Caco-2 (cell line): ENCODE measurements at regions not wholly inside any gene's neighbourhood (a gene's known extent, or its start where the extent isn't known, plus 50 kb on each side); places are given as distances from the start of the nearest gene placed in this dataset.
A peak's percentile ranks its signal among the peaks of the same experiment; 100 is the strongest.

Source experiments
- BruUV-seq: library from RNA; stranded (reverse); fragments of 400-500 nt; replicated peaks from 2 replicates; lab custom pipeline; 2021; lab: Mats Ljungman, UMichigan
- CTCF ChIA-PET: fragments of 300-600 bp; sonication (Branson Sonifier 250); formaldehyde crosslinking; loops from one replicate; lab custom pipeline; 2022; ENCODE audit warnings: antibody characterized with exemption; lab: Charles Lee
- POLR2A ChIA-PET: fragments of 300-600 bp; sonication (Branson Sonifier 250); formaldehyde crosslinking; loops from one replicate; lab custom pipeline; 2022; ENCODE audit warnings: antibody characterized with exemption; lab: Charles Lee
- DNase-seq, 2 experiments: peaks; one replicate each; pipeline versions ENCODE4 v3.0.0 to v3.0.0-alpha.2; 2020 to 2022
- H3K27me3 ChIP-seq: replicated peaks from 2 replicates; pipeline ENCODE4 v1.6.0; 2011; ENCODE audit warnings: low read length; ENCODE audit not compliant: control insufficient read depth, insufficient read depth
- H3K36me3 ChIP-seq: 2 replicates; pipeline ENCODE4 v1.5.1; 2011; ENCODE audit warnings: low read length; ENCODE audit not compliant: control insufficient read depth, insufficient read depth
- H3K4me1 ChIP-seq: fragments of 250-450 bp; sonication (Bioruptor Pico); 2 replicates; pipeline ENCODE4 v1.5.1; 2020; ENCODE audit warnings: mild to moderate bottlenecking
- H3K4me3 ChIP-seq: 2 replicates; pipeline ENCODE4 v1.5.1; 2011; ENCODE audit warnings: low read depth, mild to moderate bottlenecking, control low read depth, low read length
- H3K9me3 ChIP-seq: fragments of 250-450 bp; sonication (Bioruptor Pico); 2 replicates; pipeline ENCODE4 v1.5.1; 2020; ENCODE audit warnings: mild to moderate bottlenecking, moderate library complexity
- H3K27ac Mint-ChIP-seq: one replicate; pipeline ENCODE4 v1.8.0; 2022; ENCODE audit warnings: mixed read lengths; ENCODE audit not compliant: unreplicated experiment
- H3K27me3 Mint-ChIP-seq: one replicate; pipeline ENCODE4 v1.8.0; 2022; ENCODE audit warnings: mixed read lengths; ENCODE audit not compliant: insufficient read depth, unreplicated experiment
- H3K36me3 Mint-ChIP-seq: one replicate; pipeline ENCODE4 v1.8.0; 2022; ENCODE audit warnings: mild to moderate bottlenecking, mixed read lengths; ENCODE audit not compliant: insufficient read depth, unreplicated experiment
- H3K4me1 Mint-ChIP-seq: one replicate; pipeline ENCODE4 v1.8.0; 2022; ENCODE audit warnings: low read depth, mixed read lengths; ENCODE audit not compliant: unreplicated experiment
- H3K4me3 Mint-ChIP-seq: one replicate; pipeline ENCODE4 v1.8.0; 2022; ENCODE audit warnings: mild to moderate bottlenecking, moderate library complexity, mixed read lengths; ENCODE audit not compliant: unreplicated experiment
- H3K9me3 Mint-ChIP-seq: one replicate; pipeline ENCODE4 v1.8.0; 2022; ENCODE audit warnings: mixed read lengths; ENCODE audit not compliant: unreplicated experiment
- intact Hi-C: fragments of 100-400 bp; cut with micrococcal nuclease; formaldehyde crosslinking; loops from one replicate; pipeline ENCODE4 v1.10.0; 2022; ENCODE audit not compliant: unreplicated experiment
- TF ChIP-seq, protein P1 (sequence below), 2 experiments: fragments of 200-600 bp in 1 of 2; IDR thresholded peaks; 1 replicate in 1 of 2; 2 replicates in 1 of 2; pipeline versions ENCODE4 v1.5.1 to v1.8.0; 2011 to 2022; ENCODE audit warnings: antibody characterized with exemption in 1 of 2, control low read depth in 1 of 2, inconsistent platforms in 1 of 2, low read depth in 1 of 2, low read length in 1 of 2, mild to moderate bottlenecking in 1 of 2, moderate library complexity in 1 of 2; ENCODE audit not compliant: insufficient read depth in 1 of 2, severe bottlenecking in 1 of 2, unreplicated experiment in 1 of 2

DNA sequence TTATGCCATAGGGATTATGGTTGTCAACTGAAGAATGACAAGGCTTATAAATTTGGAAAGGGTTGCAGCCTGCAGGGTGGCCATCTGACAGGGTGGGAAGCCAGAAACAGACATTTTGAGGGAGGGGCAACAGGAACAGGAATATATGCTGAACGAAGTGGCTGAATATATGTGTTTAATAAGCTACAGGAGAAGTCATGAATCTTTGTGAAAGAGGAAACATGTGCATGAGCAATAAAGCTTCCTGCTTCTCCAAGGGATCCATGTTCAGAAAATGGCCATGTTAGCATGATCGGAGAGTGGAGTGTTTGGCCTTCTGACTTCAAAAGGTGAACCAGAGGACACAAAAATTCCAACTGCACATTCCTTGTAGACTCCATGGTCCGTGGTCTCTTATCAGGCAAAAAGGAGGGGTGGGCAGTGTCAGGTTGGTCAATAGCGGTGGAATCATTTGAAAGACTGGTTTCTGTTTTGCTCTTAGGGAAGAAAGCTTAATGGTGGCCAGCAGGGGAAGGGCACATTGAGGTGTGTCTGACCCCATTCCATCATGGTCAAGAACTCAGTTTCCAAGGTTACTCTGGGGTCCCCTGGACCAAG lies 144.1 kb downstream of the SOCS6 start:
- Mint-ChIP-seq H3K36me3 (peaks cover 17% of the 10 kb centered on the region), H3K9me3 (no peaks in the 10 kb centered on the region), H3K27me3 (no peaks in the 10 kb centered on the region), H3K4me3 (peak overlapping the region; percentile 29), H3K27ac (peak overlapping the region; percentile 64), H3K4me1 (peaks cover 7% of the 10 kb centered on the region)
- TF ChIP-seq, protein P1, sequence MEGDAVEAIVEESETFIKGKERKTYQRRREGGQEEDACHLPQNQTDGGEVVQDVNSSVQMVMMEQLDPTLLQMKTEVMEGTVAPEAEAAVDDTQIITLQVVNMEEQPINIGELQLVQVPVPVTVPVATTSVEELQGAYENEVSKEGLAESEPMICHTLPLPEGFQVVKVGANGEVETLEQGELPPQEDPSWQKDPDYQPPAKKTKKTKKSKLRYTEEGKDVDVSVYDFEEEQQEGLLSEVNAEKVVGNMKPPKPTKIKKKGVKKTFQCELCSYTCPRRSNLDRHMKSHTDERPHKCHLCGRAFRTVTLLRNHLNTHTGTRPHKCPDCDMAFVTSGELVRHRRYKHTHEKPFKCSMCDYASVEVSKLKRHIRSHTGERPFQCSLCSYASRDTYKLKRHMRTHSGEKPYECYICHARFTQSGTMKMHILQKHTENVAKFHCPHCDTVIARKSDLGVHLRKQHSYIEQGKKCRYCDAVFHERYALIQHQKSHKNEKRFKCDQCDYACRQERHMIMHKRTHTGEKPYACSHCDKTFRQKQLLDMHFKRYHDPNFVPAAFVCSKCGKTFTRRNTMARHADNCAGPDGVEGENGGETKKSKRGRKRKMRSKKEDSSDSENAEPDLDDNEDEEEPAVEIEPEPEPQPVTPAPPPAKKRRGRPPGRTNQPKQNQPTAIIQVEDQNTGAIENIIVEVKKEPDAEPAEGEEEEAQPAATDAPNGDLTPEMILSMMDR (IDR thresholded peaks at IDR 0.05; ENCODE audit: insufficient read depth in 1 of 2, low read depth in 1 of 2, low read length in 1 of 2, severe bottlenecking in 1 of 2, unreplicated experiment in 1 of 2): no peak
- intact Hi-C loops: loop anchor here (5.0 kb wide), 3 partner anchors 101 to 141 kb away; no protein-coding TSS in a partner anchor
- Histone ChIP-seq H3K36me3 (no peaks in the 10 kb centered on the region), H3K27me3 (no peaks in the 10 kb centered on the region), H3K4me3 (no peak overlapping the region), H3K4me1 (peaks cover 53% of the 10 kb centered on the region), H3K9me3 (no peaks in the 10 kb centered on the region)
- peak; percentile 32 to 55 for DNase-seq
- ChIA-PET CTCF (interaction anchor here (0.6 to 2.0 kb wide), 3 partner anchors 48 to 142 kb away, joined by 3 to 5 read pairs (median 3); no protein-coding TSS in a partner anchor), POLR2A (no interaction called here)
- BruUV-seq: no TSS peak

DNA sequence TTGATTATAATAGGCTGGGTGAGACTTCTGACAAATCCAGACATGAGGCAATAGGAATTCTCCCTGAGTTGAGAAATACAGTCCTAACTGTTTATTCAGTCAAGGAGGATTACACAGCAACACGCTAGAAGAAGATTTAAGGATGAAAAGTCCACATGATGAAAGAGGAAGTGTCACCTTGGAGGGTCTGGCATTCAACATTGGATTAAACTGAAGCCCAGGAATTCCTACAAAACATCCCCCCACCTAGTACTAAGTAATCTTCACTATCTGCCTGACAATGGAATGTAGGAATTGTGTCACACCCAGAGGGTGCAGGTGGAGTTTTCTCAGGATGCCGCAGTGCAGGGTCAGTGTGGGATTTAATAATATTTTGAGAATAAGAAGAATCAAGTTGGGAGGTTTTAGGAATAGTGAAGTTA lies 142.4 kb downstream of the SOCS6 start:
- H3K4me3 Mint-ChIP-seq: peak overlapping the region; percentile 66
- no peak overlapping the region for H3K4me3 ChIP-seq
- ChIA-PET POLR2A (interaction anchor here (0.8 kb wide), 1 partner anchor 50 kb away, joined by 6 read pairs; no protein-coding TSS in a partner anchor), CTCF (no interaction called here)
- H3K9me3 ChIP-seq: no peaks in the 10 kb centered on the region
- H3K4me1 Mint-ChIP-seq: peaks cover 7% of the 10 kb centered on the region
- peak; percentile 71 to 76 for DNase-seq
- no peaks in the 10 kb centered on the region for H3K27me3 Mint-ChIP-seq
- TF ChIP-seq, protein P1 (IDR thresholded peaks at IDR 0.05; ENCODE audit: insufficient read depth in 1 of 2, low read depth in 1 of 2, low read length in 1 of 2, severe bottlenecking in 1 of 2, unreplicated experiment in 1 of 2): no peak
- intact Hi-C loops: loop anchor here (1.0 to 5.0 kb wide), 7 partner anchors 50 to 250 kb away; partner anchors contain the start of gene RTTN
- no TSS peak for BruUV-seq
- H3K36me3 Mint-ChIP-seq: peaks cover 17% of the 10 kb centered on the region
- H3K27ac Mint-ChIP-seq: peak overlapping the region; percentile 96
- peaks cover 54% of the 10 kb centered on the region for H3K4me1 ChIP-seq
- H3K36me3 ChIP-seq: no peaks in the 10 kb centered on the region
- H3K9me3 Mint-ChIP-seq: no peaks in the 10 kb centered on the region
- H3K27me3 ChIP-seq: no peaks in the 10 kb centered on the region

DNA sequence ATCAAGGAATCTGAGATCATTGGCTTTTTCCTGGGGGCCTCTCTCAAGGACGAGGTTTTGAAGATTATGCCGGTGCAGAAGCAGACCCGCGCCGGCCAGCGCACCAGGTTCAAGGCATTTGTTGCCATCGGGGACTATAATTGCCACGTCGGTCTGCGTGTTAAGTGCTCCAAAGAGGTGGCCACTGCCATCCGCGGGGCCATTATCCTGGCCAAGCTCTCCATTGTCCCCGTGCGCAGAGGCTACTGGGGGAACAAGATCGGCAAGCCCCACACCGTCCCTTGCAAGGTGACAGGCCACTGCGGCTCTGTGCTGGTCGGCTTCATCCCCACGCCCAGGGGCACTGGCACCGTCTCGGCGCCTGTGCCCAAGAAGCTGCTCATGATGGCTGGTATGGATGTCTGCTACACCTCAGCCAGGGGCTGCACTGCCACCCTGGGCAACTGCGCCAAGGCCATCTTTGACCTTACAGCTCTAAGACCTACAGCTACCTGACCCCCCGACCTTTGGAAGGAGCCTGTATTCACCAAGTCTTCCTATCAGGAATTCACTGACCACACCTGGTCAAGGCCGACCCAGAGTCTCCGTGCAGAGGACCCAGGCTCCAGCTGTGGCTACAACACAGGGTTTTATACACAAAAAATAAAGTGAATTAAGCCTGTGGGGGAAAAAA lies 141.8 kb downstream of the SOCS6 start:
- ChIA-PET POLR2A (interaction anchor here (0.8 kb wide), 1 partner anchor 50 kb away, joined by 6 read pairs; no protein-coding TSS in a partner anchor), CTCF (no interaction called here)
- Mint-ChIP-seq H3K27ac (peak overlapping the region; percentile 96), H3K27me3 (no peaks in the 10 kb centered on the region), H3K4me1 (peaks cover 7% of the 10 kb centered on the region), H3K36me3 (peaks cover 17% of the 10 kb centered on the region), H3K4me3 (peak overlapping the region; percentile 66), H3K9me3 (no peaks in the 10 kb centered on the region)
- H3K27me3 ChIP-seq: no peaks in the 10 kb centered on the region
- TF ChIP-seq, protein P1 (IDR thresholded peaks at IDR 0.05; ENCODE audit: insufficient read depth in 1 of 2, low read depth in 1 of 2, low read length in 1 of 2, severe bottlenecking in 1 of 2, unreplicated experiment in 1 of 2): no peak
- DNase-seq: peak; percentile 43 to 60
- TSS peak; percentile 42 for BruUV-seq
- H3K4me1 ChIP-seq: peaks cover 54% of the 10 kb centered on the region
- no peaks in the 10 kb centered on the region for H3K9me3 ChIP-seq
- no peak overlapping the region for H3K4me3 ChIP-seq
- no peaks in the 10 kb centered on the region for H3K36me3 ChIP-seq
- intact Hi-C loops: loop anchor here (1.0 to 5.0 kb wide), 7 partner anchors 49 to 249 kb away; partner anchors contain the start of gene RTTN
